Keratinocyte (primary cell): ENCODE measurements at regions not wholly inside any gene's neighbourhood (a gene's known extent, or its start where the extent isn't known, plus 50 kb on each side); places are given as distances from the start of the nearest gene placed in this dataset.
A peak's percentile ranks its signal among the peaks of the same experiment; 100 is the strongest.

Source experiments
- DNase-seq: peaks from one replicate; pipeline ENCODE4 v3.0.0-alpha.2; 2011; ENCODE audit warnings: low read depth, missing footprints, low spot score
- FAIRE-seq: peaks from 2 replicates; lab custom pipeline; 2011; peaks lifted over from hg19 to GRCh38; lab: Jason Lieb, UNC
- H2AFZ ChIP-seq: 2 replicates; pipeline ENCODE4 v1.6.0; 2012; ENCODE audit warnings: low read length, control low read depth, inconsistent platforms; ENCODE audit not compliant: control insufficient read depth
- H3K27ac ChIP-seq: 2 replicates; pipeline ENCODE4 v1.5.1; 2011; ENCODE audit warnings: low read length; ENCODE audit not compliant: control insufficient read depth, insufficient read depth
- H3K27me3 ChIP-seq: 3 replicates; pipeline ENCODE4 v1.6.0; 2011; ENCODE audit warnings: low read length; ENCODE audit not compliant: control insufficient read depth, insufficient read depth; ENCODE audit errors: extremely low read depth
- H3K36me3 ChIP-seq, 2 experiments: 2 replicates in 1 of 2; 3 replicates in 1 of 2; pipeline ENCODE4 v1.5.1; 2011; ENCODE audit warnings: low read length in 2 of 2, mild to moderate bottlenecking in 1 of 2; ENCODE audit not compliant: control insufficient read depth in 2 of 2, insufficient read depth in 2 of 2; ENCODE audit errors: extremely low read depth in 1 of 2
- H3K4me1 ChIP-seq: 3 replicates; pipeline ENCODE4 v1.5.1; 2011; ENCODE audit warnings: low read length; ENCODE audit not compliant: control insufficient read depth, insufficient read depth; ENCODE audit errors: extremely low read depth
- H3K4me2 ChIP-seq: 3 replicates; pipeline ENCODE4 v1.6.0; 2011; ENCODE audit warnings: low read depth, low read length; ENCODE audit not compliant: control insufficient read depth, insufficient read depth; ENCODE audit errors: extremely low read depth
- H3K4me3 ChIP-seq, 3 experiments: fragments of 200-600 bp in 1 of 3; sonication (generic) in 1 of 3; 2 replicates in 2 of 3; 3 replicates in 1 of 3; pipeline ENCODE4 v1.5.1; 2011 to 2016; ENCODE audit warnings: low read length in 3 of 3, mild to moderate bottlenecking in 3 of 3, control low read depth in 2 of 3, inconsistent platforms in 1 of 3, low read depth in 1 of 3, mixed read lengths in 1 of 3, mixed run types in 1 of 3, moderate library complexity in 1 of 3; ENCODE audit not compliant: control insufficient read depth in 2 of 3, insufficient read depth in 2 of 3; ENCODE audit errors: extremely low read depth in 1 of 3
- H3K79me2 ChIP-seq: 2 replicates; pipeline ENCODE4 v1.6.0; 2012; ENCODE audit warnings: low read length; ENCODE audit not compliant: control insufficient read depth, insufficient read depth
- H3K9ac ChIP-seq: 3 replicates; pipeline ENCODE4 v1.6.0; 2011; ENCODE audit warnings: low read length; ENCODE audit not compliant: control insufficient read depth, insufficient read depth; ENCODE audit errors: extremely low read depth
- H3K9me1 ChIP-seq: 3 replicates; pipeline ENCODE4 v1.6.0; 2011; ENCODE audit warnings: low read length; ENCODE audit not compliant: control insufficient read depth, insufficient read depth; ENCODE audit errors: extremely low read depth
- H3K9me3 ChIP-seq: 2 replicates; pipeline ENCODE4 v1.5.1; 2012; ENCODE audit warnings: low read depth, low read length; ENCODE audit not compliant: control insufficient read depth
- H4K20me1 ChIP-seq: 3 replicates; pipeline ENCODE4 v1.6.0; 2011; ENCODE audit warnings: low read length; ENCODE audit not compliant: control insufficient read depth, insufficient read depth; ENCODE audit errors: extremely low read depth
- CTCF ChIP-seq, 3 experiments: IDR thresholded peaks in 1 of 3; conservative IDR thresholded peaks in 1 of 3; optimal IDR thresholded peaks in 1 of 3; 2 replicates in 2 of 3; 3 replicates in 1 of 3; pipeline versions ENCODE3 to v1.5.1; 2011; ENCODE audit warnings: low read length in 3 of 3, mild to moderate bottlenecking in 3 of 3, moderate library complexity in 2 of 3, control low read depth in 1 of 3, inconsistent platforms in 1 of 3; ENCODE audit not compliant: insufficient read depth in 2 of 3; ENCODE audit errors: extremely low read depth in 1 of 3
- EZH2 ChIP-seq: IDR thresholded peaks from one replicate; pipeline ENCODE4 v1.6.1; 2012; ENCODE audit warnings: inconsistent platforms, mild to moderate bottlenecking, low read length, moderate library complexity
- dilution Hi-C: fragments of 300-500 bp; cut with MboI; formaldehyde crosslinking; loops from one replicate; pipeline ENCODE4 v1.7.0; 2020; ENCODE audit warnings: low sequenced_read_pairs; ENCODE audit not compliant: extremely low pct_ligation_motif_present

GRCh38 chr5:125874717-125875116 is 548.5 kb upstream of the GRAMD2B start:
- no peaks in the 10 kb centered on the region for H3K36me3 ChIP-seq
- no peaks in the 10 kb centered on the region for H3K9me1 ChIP-seq
- dilution Hi-C loops = no loop called here
- no peaks in the 10 kb centered on the region for H3K27me3 ChIP-seq
- no peaks in the 10 kb centered on the region for H3K79me2 ChIP-seq
- H3K4me3 ChIP-seq = no peak overlapping the region
- H4K20me1 ChIP-seq = no peaks in the 10 kb centered on the region
- FAIRE-seq (peak; percentile 82), DNase-seq (no peak)
- TF ChIP-seq CTCF (optimal IDR thresholded peaks at IDR 0.05 in 1 of 3, IDR thresholded peaks at IDR 0.05 in 1 of 3, conservative IDR thresholded peaks at IDR 0.05 in 1 of 3; ENCODE audit: extremely low read depth in 1 of 3, insufficient read depth in 2 of 3, low read length in 3 of 3) (peak in 2 of 3 experiments; percentile 34 to 45), EZH2 (no peak)
- H3K9ac ChIP-seq = no peak overlapping the region
- H3K4me1 ChIP-seq = peaks cover 6% of the 10 kb centered on the region
- no peaks in the 10 kb centered on the region for H3K9me3 ChIP-seq
- H3K4me2 ChIP-seq = no peak overlapping the region
- H2AFZ ChIP-seq = no peak overlapping the region
- H3K27ac ChIP-seq = no peak overlapping the region

- Histone ChIP-seq H3K79me2 (no peaks in the 10 kb centered on the region), H3K4me1 (peaks cover 6% of the 10 kb centered on the region), H3K27ac (no peak overlapping the region), H3K9me3 (no peaks in the 10 kb centered on the region), H3K9ac (no peak overlapping the region), H3K9me1 (no peaks in the 10 kb centered on the region), H2AFZ (no peak overlapping the region), H3K27me3 (no peaks in the 10 kb centered on the region), H4K20me1 (no peaks in the 10 kb centered on the region), H3K4me3 (no peak overlapping the region), H3K4me2 (no peak overlapping the region), H3K36me3 (no peaks in the 10 kb centered on the region)
- FAIRE-seq = no peak
- no peak for DNase-seq
- dilution Hi-C loops = no loop called here
- TF ChIP-seq CTCF (optimal IDR thresholded peaks at IDR 0.05 in 1 of 3, IDR thresholded peaks at IDR 0.05 in 1 of 3, conservative IDR thresholded peaks at IDR 0.05 in 1 of 3; ENCODE audit: extremely low read depth in 1 of 3, insufficient read depth in 2 of 3, low read length in 3 of 3) = no peak
- no peak for TF ChIP-seq EZH2
These were observed 546.0 kb upstream of the GRAMD2B start for GRCh38 chr5:125877248-125877647.
